Osteoblast (primary cell): ENCODE measurements at regions not wholly inside any gene's neighbourhood (a gene's known extent, or its start where the extent isn't known, plus 50 kb on each side); places are given as distances from the start of the nearest gene placed in this dataset.

ENCODE experiments used
- DNase-seq: peaks from one replicate; pipeline ENCODE4 v3.0.0; 2011; ENCODE audit warnings: low spot score, mixed read lengths; ENCODE audit not compliant: insufficient read length; ENCODE audit errors: missing footprints
- H2AFZ ChIP-seq: 2 replicates; pipeline ENCODE4 v1.6.0; 2011; ENCODE audit warnings: mild to moderate bottlenecking, low read length
- H3K27ac ChIP-seq: 2 replicates; pipeline ENCODE4 v1.5.1; 2011; ENCODE audit warnings: mild to moderate bottlenecking, low read depth, low read length, moderate library complexity
- H3K27me3 ChIP-seq: 2 replicates; pipeline ENCODE4 v1.6.0; 2012; ENCODE audit warnings: mild to moderate bottlenecking, control low read depth, inconsistent platforms, low read length, moderate library complexity; ENCODE audit not compliant: insufficient read depth
- H3K36me3 ChIP-seq: 2 replicates; pipeline ENCODE4 v1.5.1; 2011; ENCODE audit warnings: mild to moderate bottlenecking, low read length, control low read depth, moderate library complexity; ENCODE audit not compliant: insufficient read depth
- H3K4me1 ChIP-seq: 2 replicates; pipeline ENCODE4 v1.5.1; 2011; ENCODE audit warnings: mild to moderate bottlenecking, low read length, control low read depth, moderate library complexity; ENCODE audit not compliant: insufficient read depth
- H3K4me2 ChIP-seq: 2 replicates; pipeline ENCODE4 v1.6.0; 2011; ENCODE audit warnings: mild to moderate bottlenecking, low read length; ENCODE audit not compliant: insufficient read depth
- H3K4me3 ChIP-seq: fragments of 200-600 bp; sonication (generic); 3 replicates; pipeline ENCODE4 v1.5.1; 2012; ENCODE audit warnings: mild to moderate bottlenecking, low read length, inconsistent platforms; ENCODE audit not compliant: insufficient read depth
- H3K79me2 ChIP-seq: 2 replicates; pipeline ENCODE4 v1.6.0; 2012; ENCODE audit warnings: mild to moderate bottlenecking, low read length, control low read depth, inconsistent platforms; ENCODE audit not compliant: insufficient read depth
- H3K9me3 ChIP-seq: 2 replicates; pipeline ENCODE4 v1.5.1; 2011; ENCODE audit warnings: low read depth, low read length, control low read depth
- H4K20me1 ChIP-seq: 2 replicates; pipeline ENCODE4 v1.6.0; 2012; ENCODE audit warnings: mild to moderate bottlenecking, low read length, control low read depth; ENCODE audit not compliant: insufficient read depth
- TF ChIP-seq, protein P1 (sequence below): IDR thresholded peaks from 2 replicates; pipeline ENCODE4 v1.5.1; 2011; ENCODE audit warnings: mild to moderate bottlenecking, low read depth, low read length, moderate library complexity; ENCODE audit errors: extremely low read depth

DNA sequence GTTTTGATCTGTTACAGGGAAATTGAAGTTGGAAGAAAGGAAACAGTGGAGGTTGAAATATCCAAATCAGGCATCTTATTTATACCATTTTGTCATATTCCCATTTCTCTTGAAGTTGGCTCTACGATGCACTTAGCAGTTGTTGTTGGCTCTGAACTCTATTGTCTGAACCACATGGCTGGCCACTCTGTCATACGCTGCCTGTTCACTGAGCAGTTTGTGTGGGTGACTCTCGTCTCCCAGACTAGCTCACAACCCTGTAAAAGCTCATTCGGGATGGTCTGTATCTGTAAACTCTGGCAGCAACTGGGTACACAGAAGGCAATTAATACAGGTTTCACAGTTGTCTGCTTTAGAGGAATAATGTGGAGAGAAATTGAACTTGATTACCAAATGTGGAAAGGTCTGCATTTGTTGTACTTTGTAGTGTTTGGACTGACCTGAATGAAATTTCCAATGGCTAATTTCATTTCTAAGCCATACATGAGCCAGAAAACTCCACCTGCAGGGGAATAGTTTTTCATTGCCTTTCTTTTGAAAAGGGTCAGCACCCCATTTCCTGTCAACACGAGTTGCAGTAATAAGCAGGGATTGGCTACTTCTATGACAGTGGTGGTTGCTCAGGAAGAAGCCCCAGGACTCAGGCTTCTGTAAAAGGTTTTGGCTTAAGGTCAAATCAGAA lies 378.2 kb downstream of the OSR1 start:
- H3K27me3 ChIP-seq: no peaks in the 10 kb centered on the region
- no peak overlapping the region for H3K27ac ChIP-seq
- no peaks in the 10 kb centered on the region for H3K9me3 ChIP-seq
- H3K79me2 ChIP-seq: no peaks in the 10 kb centered on the region
- TF ChIP-seq, protein P1, sequence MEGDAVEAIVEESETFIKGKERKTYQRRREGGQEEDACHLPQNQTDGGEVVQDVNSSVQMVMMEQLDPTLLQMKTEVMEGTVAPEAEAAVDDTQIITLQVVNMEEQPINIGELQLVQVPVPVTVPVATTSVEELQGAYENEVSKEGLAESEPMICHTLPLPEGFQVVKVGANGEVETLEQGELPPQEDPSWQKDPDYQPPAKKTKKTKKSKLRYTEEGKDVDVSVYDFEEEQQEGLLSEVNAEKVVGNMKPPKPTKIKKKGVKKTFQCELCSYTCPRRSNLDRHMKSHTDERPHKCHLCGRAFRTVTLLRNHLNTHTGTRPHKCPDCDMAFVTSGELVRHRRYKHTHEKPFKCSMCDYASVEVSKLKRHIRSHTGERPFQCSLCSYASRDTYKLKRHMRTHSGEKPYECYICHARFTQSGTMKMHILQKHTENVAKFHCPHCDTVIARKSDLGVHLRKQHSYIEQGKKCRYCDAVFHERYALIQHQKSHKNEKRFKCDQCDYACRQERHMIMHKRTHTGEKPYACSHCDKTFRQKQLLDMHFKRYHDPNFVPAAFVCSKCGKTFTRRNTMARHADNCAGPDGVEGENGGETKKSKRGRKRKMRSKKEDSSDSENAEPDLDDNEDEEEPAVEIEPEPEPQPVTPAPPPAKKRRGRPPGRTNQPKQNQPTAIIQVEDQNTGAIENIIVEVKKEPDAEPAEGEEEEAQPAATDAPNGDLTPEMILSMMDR: no peak
- peak overlapping the region; percentile 10 for H3K4me2 ChIP-seq
- peaks cover 31% of the 10 kb centered on the region for H3K4me1 ChIP-seq
- DNase-seq: no peak
- no peaks in the 10 kb centered on the region for H4K20me1 ChIP-seq
- no peak overlapping the region for H3K4me3 ChIP-seq
- no peaks in the 10 kb centered on the region for H3K36me3 ChIP-seq
- peak overlapping the region; percentile 75 for H2AFZ ChIP-seq

DNA sequence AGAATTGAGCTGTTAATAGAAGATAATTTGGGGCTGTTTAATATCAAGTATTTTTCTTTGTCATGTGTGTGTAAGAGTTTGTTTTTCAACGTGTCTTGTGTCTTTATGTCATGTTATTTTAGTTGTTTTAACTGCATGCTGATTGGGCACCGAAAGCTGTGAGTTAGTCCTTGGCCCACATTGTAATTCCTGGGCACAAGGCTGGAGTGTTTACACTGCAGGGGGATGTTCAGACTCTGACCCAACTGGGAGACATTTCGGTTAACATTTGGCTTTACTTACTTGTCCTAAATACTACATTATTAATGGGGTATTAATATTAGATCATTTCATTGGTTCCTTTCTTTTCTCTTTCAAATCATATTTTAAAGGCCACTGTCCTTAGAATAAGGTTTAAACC lies 381.0 kb downstream of the OSR1 start:
- TF ChIP-seq, protein P1: no peak
- peak overlapping the region; percentile 87 for H3K27ac ChIP-seq
- DNase-seq: no peak
- H3K79me2 ChIP-seq: no peaks in the 10 kb centered on the region
- no peaks in the 10 kb centered on the region for H4K20me1 ChIP-seq
- H3K4me1 ChIP-seq: peaks cover 31% of the 10 kb centered on the region
- H3K4me3 ChIP-seq: no peak overlapping the region
- no peaks in the 10 kb centered on the region for H3K36me3 ChIP-seq
- H3K9me3 ChIP-seq: no peaks in the 10 kb centered on the region
- H3K27me3 ChIP-seq: no peaks in the 10 kb centered on the region
- H2AFZ ChIP-seq: no peak overlapping the region
- H3K4me2 ChIP-seq: no peak overlapping the region

DNA sequence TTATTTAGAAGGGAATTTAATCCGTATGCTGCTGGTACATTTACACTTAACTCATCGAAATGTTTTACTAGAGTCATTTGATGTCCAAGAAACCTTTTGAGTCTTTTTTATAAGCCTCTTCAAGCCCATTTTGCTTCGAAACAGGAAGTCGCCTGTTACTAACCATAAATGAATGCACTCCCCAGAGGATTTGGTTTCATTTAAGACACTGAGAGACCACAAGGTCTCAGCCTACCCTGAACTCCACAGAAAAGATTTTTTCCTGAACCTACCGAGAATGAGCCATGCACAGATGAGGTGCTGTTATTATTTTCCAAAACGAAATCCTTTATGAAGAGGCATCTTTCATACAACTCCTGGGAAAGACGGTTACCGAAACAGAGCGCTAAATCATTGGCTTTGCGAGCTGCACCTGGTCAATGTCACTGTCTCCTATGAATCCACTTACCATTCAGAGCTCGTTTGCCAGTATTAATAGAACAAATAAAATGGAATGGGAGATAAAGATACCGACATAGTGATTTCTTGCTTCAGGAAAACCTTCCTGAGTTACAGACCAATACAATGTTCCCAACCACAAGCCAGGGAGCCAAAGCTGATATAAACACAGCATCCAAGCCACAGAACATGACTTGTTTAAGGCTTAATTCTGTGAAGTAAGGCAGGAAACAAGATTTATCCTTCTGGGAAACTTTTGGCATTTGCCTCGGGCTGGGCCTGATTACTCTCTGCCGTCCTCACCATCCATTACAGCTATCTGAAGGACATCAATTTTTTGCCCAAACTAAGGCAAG lies 382.1 kb downstream of the OSR1 start:
- Histone ChIP-seq H4K20me1 (no peaks in the 10 kb centered on the region), H3K79me2 (no peaks in the 10 kb centered on the region), H3K4me3 (peak overlapping the region; percentile 61), H3K27ac (peak overlapping the region; percentile 87), H3K4me1 (peaks cover 31% of the 10 kb centered on the region), H2AFZ (peak overlapping the region; percentile 44), H3K9me3 (no peaks in the 10 kb centered on the region), H3K36me3 (no peaks in the 10 kb centered on the region), H3K27me3 (no peaks in the 10 kb centered on the region), H3K4me2 (peak overlapping the region; percentile 89)
- TF ChIP-seq, protein P1: no peak
- peak; percentile 73 for DNase-seq

DNA sequence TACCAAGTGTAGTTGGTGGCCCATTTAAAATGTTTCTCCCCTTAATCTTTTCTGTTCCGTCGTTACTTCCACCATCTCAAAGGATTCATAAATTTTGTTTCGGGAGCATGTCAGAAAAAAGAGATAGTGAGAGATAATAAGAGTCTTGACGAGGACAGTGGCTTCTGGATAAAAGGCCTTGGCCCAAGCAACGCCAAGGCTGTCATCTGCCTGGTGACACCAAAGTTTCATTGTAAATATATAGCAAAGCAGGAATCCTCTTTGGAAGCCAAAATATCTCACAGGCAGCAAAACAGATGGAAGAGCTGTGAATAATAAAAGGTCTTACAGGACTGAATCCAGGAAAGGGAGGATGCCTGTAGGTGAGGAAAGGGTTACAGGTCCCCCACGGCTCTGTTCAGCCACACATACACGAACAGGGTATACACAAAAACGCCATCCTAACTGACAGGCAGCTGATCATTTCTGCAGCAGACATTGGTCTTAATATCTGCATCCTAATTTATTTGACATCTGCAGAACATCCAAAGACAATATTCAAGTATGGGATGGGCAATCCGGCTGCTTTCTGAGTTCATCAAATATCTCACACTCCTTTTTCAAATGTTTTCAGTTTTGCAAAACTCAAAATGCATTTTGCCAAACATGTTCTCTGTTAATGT lies 382.8 kb downstream of the OSR1 start:
- TF ChIP-seq, protein P1: no peak
- Histone ChIP-seq H2AFZ (peak overlapping the region; percentile 2), H4K20me1 (no peaks in the 10 kb centered on the region), H3K79me2 (no peaks in the 10 kb centered on the region), H3K9me3 (no peaks in the 10 kb centered on the region), H3K4me3 (peak overlapping the region; percentile 61), H3K36me3 (no peaks in the 10 kb centered on the region), H3K4me1 (peaks cover 31% of the 10 kb centered on the region), H3K27me3 (no peaks in the 10 kb centered on the region), H3K27ac (peak overlapping the region; percentile 87), H3K4me2 (peak overlapping the region; percentile 89)
- DNase-seq: no peak
